NCI-H2227 (cell line): ENCODE measurements at regions not wholly inside any gene's neighbourhood (a gene's known extent, or its start where the extent isn't known, plus 50 kb on each side); places are given as distances from the start of the nearest gene placed in this dataset.

Experiments
- DNase-seq: peaks from one replicate; lab custom pipeline; 2025; ENCODE audit not compliant: unreplicated experiment; lab: John Stamatoyannopoulos, UW

GRCh38 chr2:221844212-221845020, 272.3 kb upstream of the EPHA4 start:
- peak; percentile 12 for DNase-seq

DNA sequence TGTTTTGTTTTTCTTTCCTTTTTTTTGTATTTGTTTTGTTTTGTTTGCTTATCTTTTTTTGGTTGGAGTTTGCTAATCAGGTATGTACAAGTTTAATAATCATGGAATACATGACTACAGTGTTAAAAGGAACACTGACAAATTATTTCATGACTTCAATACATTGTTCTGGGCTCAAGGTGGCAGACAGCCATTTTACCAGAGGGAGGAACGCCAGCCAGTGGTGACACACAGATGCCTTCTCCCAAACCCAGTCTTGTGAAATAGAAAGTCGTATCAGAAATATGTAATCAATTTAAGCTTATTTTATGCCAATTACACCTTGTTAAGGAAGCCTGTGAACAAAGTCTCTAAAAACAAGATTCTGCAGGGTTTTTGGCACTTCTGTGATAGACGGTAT, 264.0 kb upstream of the EPHA4 start:
- DNase-seq = no peak

DNA sequence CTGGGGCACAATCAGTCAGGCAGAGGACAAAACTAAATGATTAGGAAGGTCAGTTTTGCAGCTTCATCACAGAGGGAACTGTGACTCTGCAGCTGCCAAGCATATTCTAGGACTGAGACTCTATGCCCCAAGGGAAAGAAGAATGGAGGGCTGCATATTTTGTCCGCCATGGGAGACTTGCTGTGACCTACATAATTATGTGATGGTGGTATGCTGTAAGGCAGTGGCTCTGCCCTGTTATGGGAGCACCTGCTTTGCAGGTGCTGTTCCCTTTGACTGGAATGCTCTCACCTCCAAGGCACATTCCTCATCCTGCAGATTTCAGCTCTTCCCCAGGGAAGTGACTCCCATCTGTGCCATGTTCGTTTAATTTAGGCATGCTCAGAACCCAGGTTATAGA, 261.9 kb upstream of the EPHA4 start:
- DNase-seq = no peak

DNA sequence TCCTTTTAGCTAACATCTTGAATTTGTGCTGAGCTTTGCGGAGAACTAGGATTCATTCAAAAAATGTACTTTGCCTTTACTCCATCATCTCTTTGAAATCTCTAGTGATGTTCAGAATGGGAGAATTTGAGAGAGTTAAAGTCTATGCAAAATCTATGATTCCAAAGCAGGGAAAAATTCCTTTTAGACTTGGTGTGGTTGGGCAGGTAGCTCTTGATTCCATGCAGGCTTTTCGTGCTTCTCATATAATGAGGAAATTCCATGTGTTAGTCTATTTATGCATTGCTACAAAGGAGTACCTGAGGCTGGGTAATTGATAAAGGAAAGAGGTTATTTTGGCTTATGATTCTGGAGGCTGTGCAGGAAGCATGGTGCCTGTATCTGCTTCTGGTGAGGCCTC, 258.9 kb upstream of the EPHA4 start:
- no peak for DNase-seq

DNA sequence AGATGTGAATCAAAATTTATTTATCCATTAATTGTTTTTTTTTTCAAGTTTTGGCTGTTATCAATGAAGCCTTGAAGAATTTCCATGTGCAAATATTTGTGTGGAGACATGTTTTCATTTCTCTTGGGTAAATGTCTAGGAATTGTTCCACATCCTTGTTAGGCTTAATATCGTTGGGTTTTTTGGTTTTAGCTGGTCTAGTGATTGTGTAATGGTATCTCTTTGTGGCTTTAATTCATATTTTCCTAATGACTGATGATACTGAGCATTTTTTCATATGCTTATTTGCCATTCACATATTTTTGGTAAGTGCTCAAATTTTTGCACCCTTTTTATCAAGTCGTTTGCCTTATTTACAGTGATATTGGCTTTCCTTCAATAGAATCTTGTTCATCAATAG, 250.3 kb upstream of the EPHA4 start:
- DNase-seq = no peak

DNA sequence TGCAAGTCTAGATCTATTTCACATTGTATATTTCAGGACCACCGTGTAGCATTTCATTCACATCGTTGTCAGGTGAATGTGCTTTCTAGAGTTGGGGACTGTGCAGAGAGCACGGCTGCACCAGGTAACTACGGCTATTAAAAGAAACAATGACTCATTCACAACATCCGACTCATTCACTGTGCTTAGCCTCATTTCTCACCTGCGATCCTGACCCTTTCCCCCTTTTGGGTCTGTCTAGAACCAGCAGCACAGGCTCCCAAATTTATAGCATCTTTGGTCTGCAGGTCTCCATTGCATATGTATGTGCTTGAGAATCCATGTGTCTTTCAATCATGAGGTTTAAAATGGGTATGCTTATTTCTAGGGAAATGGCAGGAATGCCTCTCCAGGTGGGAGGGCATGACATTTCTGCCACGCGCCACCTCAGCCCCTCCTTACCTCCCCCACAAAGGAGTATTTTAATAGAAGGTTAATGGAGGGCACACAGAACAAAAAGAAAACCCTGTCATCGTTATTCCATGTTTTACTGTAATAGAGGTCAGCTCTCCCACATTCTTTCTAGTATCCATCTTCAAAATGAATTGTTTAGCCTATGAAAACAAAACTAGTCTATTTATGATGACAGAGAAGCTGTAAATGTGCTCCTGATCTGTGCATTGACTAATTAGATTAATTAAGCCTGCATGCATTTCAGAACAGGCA, 246.7 kb upstream of the EPHA4 start:
- no peak for DNase-seq

- no peak for DNase-seq
These were observed 245.8 kb upstream of the EPHA4 start for GRCh38 chr2:221817878-221818277.

GRCh38 chr2:221817052-221817451, 244.9 kb upstream of the EPHA4 start:
- DNase-seq = no peak

DNA sequence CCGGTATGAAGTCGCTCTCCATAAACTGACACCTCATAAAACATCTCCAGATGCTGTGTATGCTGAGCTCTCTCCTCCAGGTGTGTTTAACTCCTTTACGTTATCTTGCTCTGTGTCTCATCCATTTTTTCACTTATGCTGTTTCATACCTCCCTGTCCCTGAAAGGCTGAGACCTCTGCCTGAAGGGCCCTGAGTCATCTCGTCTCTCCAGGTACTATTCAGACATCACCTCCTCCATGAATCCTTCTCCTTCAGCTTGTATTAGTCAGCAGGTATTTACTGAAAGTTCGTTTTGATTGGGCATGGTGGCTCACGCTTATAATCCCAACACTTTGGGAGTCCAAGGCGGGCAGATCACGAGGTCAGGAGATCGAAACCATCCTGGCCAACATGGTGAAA, 244.5 kb upstream of the EPHA4 start:
- DNase-seq = no peak

GRCh38 chr2:221810650-221811049, 238.5 kb upstream of the EPHA4 start:
- no peak for DNase-seq

DNA sequence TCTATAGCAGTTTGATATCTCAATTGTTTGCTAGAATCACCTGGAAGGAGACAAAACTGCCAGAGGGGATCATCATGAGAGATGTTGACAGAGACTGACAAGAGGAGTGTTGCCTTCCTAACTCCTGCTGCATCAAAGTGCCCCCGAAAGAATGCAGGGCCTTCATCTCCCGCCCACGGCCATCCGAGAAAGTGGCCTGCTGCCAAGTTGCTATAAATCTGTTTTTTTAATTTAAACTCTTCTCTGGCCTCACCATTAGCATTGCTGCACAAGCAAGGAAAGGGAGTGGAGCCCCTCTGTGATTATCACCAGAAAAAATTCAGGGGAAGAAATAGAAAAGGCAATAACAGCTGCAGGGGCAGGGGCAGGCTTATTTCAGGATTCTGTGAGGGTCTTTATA, 238.1 kb upstream of the EPHA4 start:
- peak; percentile 62 for DNase-seq

DNA sequence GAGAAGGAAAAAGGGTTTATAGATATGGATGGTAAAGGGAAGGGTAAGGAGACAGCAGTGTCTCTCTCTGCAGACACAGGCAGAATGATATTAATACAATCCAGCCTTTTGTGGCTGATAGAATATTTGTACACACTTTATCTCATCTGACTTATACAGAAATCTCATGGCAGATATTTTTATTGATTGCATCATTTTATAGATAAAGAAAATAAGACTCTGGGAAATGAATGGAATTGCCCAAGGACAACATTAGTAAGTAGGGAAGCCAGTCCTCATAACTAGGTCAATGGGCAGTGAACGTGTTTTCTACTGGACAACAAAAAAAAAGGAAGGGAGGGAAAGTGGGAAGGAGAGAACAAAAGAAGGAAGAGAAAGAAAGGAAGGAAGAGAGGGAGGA, 236.4 kb upstream of the EPHA4 start:
- DNase-seq = no peak

DNA sequence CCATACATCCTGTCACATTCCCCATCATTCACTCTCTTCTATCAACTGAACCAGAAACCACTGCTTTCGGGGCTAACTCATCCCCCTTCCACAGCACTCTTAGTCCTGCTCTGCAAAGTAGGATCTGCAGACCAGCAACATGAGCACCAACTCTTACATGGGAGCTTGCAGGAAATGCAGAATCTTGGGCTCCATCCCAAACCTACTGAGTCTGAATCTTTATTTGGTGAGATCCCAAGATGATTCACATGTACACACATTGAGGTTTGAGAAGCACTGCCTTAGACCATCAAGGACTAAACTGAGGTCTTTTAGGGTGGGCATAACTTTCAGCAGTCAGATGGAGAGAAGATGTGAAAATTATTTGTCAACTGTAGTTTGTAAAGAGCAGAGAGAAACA, 235.6 kb upstream of the EPHA4 start:
- DNase-seq = no peak

DNA sequence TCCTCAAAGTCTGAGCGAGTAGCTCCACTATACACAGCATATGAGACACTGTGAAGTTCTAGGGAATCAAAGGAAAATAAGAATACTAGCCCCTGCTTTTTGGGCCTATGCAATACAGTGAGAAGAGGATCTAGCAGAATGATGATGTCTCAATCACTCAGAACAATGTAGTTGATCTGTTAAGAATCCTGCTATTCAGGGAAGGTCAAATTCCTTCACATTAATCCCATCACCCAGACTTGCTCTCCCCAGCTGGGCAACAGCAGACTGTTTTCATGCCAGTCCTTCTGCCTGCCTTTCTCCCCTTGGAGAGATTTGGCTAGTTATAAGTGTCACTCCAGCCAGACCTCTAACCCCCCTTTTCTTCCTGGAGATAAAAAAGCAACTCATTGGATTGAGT, 230.0 kb upstream of the EPHA4 start:
- DNase-seq = no peak

DNA sequence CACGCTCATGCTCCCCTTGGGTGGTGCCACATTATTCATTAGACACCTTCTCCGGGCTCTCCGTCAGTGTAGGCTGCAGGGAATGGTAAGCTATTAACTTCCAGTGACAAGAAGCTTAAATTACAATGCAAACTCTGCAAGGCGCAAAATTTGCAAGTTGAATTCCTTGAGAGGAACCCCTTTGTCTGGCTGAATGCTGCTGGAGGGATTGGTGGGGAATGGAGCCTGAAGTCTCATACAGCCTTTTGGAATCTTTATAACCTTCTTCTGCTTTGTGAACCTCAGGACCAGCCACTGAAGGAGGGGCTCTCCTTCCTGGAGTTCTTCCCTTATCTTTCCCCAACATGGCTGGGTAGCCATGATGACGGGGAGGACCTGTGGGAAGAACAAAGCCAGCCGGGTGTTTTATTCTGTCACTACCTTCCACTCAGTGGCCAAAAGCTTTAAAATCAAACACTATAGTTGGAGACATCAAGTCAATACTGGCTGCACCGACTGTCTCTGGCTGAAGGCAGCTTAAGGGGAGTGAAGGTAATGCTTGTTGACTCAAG, 220.9 kb upstream of the EPHA4 start:
- no peak for DNase-seq

- no peak for DNase-seq
These were observed 219.7 kb upstream of the EPHA4 start for GRCh38 chr2:221791844-221792243.

DNA sequence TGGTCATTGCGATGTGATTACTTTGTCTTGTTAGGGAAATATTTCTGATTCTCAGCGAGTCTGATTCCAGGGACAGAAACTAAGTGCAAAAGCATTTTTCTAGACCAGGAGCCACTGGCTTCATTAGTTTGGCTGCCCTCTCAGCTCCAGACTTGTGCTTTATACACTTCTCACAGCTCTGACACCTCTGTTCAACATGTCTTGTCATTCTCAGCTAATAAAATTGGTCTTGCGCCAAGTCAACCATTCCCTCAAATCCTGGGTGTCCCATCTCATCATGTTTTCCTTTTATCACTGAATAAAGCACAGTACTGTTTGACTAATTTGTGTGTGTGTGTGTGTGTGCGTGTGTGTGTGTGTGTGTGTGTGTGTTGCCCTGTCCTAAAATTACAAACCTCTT, 215.5 kb upstream of the EPHA4 start:
- no peak for DNase-seq

DNA sequence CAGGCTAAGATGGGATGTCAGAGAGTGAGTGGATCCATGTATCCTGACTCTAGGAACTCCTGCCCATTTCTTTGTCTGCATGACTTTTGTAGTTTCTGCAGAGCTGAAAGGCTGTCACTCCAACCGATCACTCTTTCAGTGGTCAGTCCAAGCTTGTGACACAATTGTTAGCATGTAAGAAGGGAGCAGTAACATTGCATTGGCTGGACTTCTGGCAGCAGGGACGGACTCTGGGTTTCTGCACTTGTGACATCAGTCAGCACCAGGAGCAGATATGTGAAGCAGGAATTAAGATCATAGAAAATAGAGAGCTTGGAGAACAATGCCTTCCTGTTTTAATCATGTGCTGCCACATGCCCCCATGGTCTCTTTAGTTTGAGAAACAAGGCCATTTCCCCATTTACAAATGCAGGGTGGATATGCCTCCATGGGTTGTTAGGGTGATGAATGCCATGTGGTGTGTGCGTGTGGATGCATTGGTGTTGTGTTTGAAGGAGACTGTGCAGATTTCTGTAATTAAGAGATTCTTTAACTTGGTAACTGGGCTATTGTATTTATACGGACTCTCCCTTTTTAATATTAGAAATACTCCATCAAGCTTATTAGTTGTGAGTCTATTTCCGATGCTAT, 214.3 kb upstream of the EPHA4 start:
- DNase-seq = no peak

DNA sequence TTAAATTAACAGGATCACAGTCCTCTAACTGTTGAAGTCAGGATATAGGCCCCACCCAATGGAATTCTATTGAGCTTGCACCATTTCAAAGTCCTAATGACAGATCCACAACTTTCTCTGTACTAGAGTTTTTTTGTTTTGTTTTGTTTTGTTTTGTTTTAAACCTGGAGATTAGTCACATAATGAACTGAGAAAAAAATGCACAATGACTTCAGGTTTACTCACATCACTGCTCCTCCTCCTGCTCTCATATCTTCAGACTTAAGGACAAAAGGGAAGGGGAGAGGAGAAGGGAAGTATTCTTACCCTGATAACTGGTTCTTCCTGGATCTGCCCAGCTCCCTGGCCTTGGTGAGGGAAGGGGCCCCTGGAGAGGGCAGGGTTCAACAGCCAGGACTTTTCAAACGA, 208.2 kb upstream of the EPHA4 start:
- no peak for DNase-seq

DNA sequence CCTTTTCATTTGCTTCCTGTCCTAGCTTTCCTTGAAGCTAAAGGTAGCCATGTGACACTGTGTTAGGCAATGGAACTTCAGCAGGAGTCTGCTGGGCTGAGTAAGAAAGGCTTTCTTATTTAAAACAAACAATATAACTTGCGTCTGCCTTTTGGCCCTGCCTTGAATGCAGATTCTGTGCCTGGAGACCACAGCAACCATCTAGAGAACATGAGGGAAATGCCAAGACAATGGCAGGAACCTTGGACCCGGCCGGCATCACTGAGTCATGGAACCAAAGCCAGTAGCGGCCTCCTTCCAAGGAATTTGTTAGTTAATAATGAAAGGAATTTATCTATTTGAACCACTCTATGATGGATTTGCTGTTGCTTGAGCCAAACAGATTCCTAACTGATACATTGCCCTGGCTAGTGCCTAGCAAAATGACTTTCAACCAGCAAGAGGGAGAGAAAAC, 207.5 kb upstream of the EPHA4 start:
- DNase-seq = no peak

GRCh38 chr2:221778025-221778424, 205.9 kb upstream of the EPHA4 start:
- DNase-seq = peak; percentile 18

DNA sequence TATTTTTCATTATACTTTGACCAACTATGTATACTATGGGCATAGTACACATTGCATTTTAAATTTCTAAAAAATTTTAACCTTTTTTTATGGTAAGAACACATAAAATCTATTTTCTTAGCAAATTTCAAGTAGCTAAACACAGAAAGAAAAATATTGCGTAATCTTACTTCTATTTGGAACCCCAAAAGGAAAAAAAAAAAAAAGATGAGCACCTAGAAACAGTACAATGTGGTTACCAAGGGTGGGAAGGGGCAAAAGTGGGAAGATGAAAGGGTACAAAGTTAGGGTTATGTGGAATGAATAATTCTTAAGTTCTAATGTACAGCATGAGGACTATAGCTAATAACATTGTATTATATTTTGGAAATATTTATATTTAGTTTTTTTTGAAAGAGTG, 205.0 kb upstream of the EPHA4 start:
- DNase-seq = no peak
